HG03139 (cell line): ENCODE measurements at regions not wholly inside any gene's neighbourhood (a gene's known extent, or its start where the extent isn't known, plus 50 kb on each side); places are given as distances from the start of the nearest gene placed in this dataset.
"Not testable (repeated sequence)": the region's sequence is repeated elsewhere in the genome, so short reads cannot be mapped to it uniquely, and the experiment has no call there.

Experiments used
- ATAC-seq: cut with Tn5 transposase; IDR thresholded peaks from one replicate; pipeline ENCODE4 v1.9.1; 2021; ENCODE audit not compliant: unreplicated experiment

DNA sequence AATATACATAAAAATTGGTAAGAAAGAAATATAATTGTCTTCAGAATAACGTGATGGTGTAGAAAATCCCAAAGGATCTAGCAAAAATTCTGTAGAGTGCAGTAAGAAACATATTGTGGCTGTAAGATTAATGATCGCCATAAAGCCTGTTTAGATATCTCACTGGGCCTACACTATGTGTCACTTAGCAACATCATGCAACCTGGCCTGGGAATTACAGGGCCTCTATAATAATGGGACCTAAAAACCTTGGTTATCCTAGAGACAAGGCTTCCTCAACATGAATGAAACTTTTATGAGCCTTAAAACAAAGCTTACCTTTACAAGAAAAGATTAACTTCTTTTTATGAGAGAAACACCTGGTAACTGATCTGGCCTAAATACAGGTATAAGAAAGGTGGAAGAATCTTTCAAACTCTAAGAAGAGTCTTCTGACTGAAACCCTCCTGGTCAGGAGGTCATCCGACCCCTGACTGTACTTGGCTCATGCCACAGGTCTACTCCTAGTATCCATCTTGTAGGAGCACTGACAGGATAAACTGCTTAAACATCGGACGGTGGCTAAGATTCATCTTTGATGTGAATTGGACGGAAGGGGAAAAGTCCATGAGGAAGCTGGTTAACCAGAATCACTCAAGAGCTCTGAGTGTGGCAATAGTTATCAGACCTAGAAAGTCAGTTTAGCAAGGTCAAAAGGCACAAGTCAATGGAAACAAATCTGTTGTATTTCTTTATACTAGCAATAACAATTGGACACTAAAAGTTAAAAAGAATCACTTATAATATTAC is 1155.1 kb upstream of the SORCS1 start:
- ATAC-seq = no peak

DNA sequence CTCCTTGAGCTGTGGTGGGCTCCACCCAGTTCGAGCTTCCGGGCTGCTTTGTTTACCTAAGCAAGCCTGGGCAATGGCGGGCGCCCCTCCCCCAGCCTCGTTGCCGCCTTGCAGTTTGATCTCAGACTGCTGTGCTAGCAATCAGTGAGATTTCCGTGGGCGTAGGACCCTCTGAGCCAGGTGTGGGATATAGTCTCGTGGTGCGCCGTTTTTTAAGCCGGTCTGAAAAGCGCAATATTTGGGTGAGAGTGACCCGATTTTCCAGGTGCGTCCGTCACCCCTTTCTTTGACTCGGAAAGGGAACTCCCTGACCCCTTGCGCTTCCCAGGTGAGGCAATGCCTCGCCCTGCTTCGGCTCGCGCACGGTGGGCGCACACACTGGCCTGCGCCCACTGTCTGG is 1151.1 kb upstream of the SORCS1 start:
- not testable (repeated sequence) for ATAC-seq

DNA sequence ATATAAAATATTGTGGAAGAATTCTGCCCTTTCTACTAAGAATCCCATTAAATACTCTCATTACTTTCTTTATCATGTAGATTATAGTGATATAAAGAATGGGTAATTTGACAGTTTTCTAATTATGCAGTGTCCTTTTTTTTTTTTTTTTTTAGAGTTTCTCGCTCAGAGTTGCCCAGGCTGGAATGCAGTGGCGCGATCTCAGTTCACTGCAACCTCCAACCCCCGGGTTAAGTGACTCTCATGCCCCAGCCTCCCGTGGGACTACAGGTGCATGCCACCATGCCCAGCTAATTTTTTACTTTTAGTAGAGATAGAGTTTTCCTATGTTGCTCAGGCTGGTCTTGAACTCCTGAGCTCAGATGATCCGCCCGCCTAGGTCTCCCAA is 1143.4 kb upstream of the SORCS1 start:
- no peak for ATAC-seq

DNA sequence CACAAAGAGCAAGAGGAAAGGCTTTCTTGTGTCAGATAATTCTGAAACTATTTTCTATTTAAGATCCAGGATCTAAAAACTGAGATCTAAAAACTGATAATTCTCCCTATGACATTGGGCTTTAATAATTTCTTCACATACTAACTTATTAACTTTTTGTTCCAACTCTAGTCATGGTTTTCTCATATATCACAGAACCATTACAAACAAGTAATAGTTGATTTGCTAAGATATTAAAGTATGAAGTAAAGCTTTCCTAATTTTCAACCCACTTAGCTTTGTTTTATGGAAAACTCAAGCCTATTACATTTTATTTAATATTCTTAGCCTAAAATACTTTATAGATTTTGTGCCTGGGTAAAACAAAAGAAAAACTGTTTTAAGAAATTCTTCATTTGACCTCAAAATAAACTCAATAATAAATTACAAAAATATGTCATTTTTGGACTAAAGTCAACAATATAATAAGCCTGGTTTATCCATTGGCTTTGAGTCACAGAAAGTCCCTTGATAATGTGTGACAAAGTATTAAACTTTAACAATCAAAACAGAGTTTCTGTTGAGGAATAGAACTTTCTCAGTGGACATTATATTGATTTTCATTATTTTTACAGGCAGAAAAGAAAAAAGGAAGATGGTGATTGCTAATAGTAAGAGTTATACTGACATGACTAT is 1142.9 kb upstream of the SORCS1 start:
- no peak for ATAC-seq

DNA sequence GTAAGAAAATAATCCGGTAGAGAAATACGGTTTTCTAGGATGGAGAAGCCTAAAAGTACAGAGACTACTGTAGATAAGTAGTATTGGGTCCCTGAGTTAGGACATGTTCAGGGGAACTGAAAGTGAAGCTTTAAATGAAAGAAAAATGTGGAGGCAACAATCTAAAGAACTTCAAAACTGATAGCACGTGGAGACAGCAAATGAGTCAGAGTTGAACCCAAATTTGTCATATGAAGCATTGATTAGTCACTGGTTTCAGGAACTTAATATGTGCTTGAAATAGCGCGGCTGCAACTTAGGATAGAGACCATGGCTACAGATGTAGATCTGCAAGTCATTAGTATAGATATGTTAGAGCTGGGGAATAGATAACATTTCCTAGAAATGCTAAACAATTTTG is 1138.6 kb upstream of the SORCS1 start:
- ATAC-seq = no peak

DNA sequence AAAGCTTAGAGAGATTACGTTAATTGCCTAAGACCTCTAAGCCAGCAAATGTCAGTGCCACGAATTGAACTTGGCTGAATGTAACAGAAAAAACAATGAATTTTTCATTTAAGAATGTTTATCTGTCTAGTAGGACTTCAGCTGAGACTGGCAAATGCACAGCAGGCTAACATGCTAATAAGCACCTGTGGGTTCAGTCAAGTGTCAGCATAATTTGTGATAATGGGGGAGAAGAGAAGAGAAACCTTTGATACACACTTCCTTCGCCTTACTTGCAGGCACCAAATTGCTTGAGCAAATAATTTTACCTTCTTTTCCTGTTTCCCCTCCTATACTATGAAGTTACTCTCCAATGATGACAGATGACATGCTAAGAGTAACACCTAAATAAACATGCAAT is 1136.5 kb upstream of the SORCS1 start:
- ATAC-seq = no peak

DNA sequence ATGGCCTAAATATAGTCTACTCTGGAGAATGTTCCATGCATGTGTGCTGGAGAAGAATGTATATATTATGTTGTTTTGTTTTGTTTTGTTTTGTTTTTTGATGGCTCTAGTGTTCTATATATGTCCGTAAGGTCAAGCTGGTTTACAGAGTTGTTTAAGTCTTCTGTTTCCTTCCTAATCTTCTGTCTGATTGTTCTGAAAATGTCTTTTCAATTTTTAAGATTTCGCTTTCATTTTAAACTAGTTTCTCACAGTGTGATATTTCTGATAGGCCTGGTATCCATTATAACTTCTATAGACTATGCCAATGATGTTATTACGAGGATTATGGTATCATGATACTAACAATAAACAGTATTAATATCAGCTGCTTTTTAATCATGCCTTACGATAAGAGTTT is 1126.3 kb upstream of the SORCS1 start:
- ATAC-seq = no peak

DNA sequence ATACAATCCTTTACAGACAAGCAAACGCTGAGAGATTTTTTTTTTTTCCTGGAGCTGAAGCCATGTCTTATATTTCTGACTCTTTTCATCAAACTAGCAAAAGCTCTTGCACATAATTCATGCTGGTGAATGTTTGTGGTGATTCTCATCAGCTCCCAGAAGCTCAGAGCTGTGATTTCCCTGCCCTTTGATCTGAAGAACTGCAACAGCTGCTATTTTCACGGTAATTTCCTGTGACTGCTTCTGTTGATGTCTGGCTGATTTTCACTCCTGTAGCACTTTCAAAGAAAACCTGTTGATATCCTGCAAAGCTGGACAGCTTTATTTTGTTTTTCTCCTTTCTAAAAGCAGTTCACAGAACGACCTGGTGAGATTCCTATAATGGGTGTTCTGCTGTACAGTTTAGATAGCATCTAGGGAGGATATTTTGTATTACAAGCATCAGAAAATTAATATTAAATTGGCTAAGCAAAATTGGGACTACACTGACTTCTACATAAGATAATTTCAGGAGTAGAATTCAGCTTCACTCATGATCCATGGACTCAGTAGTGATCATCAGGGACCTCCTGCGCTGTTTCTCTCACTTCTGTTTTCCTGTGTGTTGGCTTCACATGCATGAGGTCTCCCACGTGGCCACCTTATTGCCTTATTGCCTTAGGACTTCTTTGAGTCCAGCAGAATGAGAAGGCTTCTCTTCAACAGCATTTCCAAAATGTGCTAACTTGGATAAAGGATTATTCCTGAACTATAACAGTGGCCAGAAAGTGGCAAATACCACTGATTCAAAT is 1111.6 kb upstream of the SORCS1 start:
- no peak for ATAC-seq

DNA sequence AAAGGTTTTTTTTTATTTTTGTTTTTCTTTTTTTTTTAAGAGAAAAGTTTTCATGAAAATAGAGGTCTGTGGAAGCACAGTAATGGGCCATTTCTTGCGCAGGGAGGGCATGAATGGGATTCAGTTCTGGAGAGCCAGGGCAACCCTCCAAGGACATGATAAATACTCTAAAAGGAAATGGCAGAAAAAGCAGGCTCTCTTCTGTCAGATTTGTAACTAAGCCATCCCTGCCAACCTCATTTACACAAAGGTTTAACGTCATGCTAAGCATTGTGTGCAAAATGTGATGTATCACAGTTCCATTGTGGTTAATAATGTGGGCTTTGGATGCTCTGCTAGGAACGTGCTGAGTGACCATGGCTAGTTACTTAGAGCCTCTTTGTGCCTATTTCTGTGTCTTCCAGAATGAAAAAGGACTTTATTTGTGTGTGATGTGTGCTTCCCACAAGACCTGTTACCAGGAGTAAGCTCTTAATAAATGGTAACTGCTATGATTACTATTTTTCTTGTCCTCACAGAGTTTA is 1095.9 kb upstream of the SORCS1 start:
- ATAC-seq = no peak

DNA sequence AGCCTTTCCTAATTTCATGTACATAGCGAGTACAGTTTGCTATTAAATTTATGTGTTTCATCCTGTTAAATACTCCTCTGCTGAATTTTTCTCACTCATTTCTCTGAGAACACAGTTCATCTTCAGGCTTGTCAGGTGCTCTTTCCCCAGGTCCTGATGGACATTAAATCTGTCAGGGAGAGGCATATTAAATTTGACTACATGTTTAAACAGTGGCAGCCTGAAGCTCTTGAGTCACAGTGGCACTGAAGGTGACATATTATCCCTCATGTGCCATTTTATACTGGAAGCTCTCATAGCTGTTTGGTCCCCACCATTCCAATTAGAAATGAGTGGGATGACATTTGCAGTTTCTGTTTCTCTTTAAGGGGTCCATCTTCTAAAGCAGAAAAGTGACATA is 1089.6 kb upstream of the SORCS1 start:
- ATAC-seq = no peak

DNA sequence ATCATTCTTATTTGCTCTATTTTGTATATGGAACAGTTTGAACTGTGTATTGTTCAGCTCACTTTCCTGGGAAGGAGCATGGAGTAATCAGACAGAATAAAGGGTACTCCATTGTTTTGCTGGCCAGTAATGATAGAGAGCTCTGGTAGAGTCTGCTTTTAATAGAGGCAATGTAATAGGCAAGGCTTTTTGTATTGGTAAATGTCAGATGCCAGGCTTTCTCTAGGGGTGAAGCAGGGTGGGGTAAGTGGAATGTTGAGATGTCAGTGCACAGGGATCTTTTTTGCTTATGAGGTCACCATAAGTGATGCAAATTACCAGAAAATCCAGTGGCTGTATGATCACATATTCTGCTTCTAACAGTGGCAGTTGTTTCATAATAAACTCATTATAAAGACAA is 1088.3 kb upstream of the SORCS1 start:
- ATAC-seq = no peak

DNA sequence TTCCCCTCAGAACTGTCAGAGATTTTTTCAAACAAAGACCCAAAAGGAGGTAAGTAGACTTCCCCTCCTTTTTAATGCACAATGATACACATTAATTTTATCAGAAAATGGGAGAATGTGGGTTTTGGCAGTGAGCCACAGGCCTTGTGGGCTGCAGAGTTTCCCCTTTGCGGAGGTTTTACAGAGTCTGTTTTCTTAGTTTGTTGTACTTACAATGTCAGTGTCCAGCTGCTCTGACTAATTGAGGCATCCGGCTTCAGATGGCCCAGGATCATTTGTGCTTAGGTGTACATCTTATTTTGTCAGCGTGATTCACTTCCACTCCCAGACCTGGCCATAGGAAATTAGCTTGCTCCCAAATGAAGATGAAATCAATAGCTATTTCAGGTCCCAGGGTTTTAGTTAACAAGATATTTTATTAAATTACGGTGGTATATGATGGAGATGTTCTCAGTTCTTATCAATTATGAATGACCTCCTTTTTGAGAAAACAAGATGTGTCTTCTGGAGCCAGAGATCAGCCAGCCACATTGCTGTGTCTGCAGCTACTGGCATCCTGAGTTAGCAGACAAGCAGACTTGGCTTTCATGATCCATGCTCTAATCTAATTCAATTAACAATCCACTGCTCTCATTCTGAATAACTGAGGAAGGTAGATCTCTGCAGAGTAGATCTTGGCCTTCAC is 1086.6 kb upstream of the SORCS1 start:
- no peak for ATAC-seq

DNA sequence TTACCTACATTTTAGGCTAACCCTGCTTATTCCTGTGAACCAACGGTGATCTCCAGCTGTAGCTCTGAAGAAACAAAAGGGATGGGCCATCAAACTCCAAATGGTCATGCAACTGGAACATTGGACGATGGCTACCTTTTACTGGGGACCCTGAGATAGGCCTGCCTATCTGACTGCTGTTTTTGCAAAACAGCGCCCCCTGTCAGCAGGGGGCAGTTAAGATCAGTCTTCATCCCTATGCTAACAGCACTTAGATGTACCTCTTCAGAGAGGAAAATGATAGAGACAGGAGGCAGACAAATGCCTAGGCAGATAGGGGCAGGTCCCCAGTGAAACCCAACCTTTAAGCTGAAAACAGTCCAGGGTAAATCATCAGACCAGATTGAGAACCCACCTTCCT is 1085.4 kb upstream of the SORCS1 start:
- ATAC-seq = no peak

DNA sequence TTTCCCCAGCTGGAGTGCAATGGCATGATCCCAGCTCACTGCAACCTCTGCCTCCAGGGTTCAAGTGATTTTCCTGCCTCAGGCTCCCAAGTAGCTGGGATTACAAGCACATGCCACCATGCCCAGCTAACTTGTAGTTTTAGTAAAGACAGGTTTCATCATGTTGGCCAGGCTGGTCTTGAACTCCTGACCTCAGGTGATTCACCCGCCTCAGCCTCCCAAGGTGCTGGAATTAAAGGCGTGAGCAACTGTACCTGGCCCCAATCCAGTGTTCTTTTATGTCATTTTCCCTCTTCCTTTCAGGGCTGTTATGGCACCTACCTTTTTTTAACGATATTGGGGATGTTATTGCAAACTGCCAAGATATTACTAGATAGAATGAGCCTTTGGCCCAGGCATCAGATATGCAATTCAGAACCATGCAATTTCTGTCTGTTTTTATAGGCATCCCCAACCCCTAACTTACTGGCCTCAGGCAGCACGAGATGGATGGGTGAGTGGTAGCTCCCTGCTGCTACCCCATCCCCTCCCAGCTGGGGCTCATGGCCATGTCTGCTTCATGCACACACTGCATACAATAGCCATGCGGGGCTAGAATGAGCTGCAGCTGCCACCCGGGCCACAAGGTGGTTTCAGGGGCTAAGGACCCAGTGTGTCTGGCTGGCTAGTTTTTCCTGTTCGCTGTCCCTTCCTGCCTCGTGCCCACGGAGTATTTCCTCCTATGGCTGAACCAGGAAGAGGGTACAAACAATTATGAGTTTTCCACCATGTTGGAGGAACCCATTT is 1080.1 kb upstream of the SORCS1 start:
- ATAC-seq = no peak

DNA sequence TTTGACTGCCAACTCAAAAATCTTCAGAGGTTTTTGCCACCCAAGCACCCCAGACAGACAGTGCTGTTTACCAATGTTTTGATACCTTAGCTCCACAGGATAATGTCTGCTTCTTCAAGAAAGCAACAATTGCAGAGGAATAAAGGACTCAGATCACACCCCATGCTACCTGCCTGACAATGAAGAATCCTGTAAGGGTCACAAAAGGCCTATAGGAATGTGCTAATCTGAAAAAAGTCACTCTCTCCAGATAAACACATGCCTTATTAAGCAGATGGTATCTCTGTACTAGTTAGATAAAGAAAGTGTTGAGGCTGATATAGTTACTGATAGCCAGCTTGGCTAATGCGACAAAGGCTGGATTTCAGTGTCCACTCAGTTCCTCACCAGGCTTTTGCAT is 1076.7 kb upstream of the SORCS1 start:
- ATAC-seq = no peak

DNA sequence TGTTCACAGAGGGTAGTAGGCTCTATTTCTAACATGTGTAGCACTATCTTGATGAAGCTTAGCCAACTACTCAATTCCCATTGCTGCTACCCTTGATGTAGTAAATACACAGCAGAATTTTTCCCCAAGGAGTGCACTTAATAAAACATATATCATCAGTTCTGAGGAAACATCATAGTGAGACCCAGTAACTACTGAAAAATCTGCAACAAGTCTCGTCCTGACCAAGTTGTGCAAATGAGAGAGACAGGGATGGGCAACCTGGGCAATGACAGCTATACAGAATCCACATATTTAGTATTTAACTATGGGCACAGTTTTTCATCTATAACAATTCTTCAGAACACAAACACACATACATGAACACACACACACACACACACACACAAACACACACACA is 1073.8 kb upstream of the SORCS1 start:
- ATAC-seq = no peak

DNA sequence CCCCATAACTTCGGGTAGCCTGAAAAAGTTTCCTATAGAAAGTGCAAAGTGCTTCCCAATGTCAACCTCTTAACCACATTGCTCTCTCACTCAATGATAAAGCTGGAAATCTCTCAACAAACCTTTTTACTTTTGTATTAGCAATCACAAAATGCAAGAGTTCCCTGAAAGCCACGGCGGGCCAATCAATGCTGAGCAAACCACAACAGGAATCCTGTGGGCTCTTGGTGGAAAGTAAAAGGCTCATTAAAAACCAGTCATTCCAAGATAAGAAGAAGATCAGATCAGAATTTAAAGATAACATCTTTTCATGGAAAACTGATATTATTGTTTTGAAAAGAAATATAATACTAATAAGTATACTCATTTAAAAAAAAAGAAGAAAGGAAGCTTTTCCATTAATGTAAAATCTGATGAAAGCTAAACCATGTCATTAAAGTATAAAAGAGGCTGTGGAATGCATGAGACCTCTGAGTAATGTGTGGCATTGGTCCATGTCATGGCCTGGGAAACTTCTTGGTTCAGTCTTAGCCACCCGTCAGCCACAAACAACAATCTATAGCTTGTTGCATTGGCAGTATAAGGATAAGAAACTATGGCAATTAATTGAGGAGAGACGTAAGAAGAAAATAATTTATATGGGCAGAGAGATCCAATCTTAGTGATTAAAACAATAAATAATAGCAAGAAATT is 1066.1 kb upstream of the SORCS1 start:
- ATAC-seq = no peak

DNA sequence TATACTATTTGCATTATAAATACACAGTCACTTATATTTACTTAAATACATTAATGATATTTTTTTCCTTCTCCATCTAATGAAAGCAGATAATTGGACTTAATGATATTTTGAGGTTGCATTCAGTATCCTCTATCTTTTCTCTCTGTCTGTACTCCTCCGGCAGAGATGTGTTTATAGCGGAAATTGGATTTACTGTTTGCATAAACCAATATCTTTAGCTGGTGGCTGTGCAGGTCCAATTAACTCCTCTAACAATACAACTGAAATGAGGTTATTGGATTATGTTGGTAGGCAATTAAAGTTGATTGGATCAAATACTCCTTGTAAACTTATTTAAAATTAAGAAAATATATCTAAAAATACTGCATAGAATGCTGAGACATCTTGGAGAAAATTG is 1044.2 kb upstream of the SORCS1 start:
- no peak for ATAC-seq

DNA sequence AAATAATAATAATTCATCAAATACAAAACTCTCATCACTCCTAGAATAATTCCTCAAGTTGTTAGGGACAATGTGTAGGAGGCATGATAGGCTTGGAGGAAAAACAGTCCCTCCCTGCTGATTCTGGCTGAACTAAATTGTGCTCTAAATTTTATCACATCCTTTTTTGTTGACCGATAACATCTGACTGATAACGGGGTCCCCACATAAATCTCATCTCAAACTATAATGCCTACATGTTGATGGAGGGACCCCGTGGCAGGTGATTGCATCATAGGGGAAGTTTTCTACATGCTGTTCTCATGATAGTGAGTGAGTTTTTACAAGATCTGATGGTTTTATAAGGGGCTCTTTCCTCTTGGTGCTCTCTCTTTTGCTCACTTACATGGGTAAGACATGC is 1043.5 kb upstream of the SORCS1 start:
- ATAC-seq = no peak
